GM19372 (cell line): ENCODE measurements at regions not wholly inside any gene's neighbourhood (a gene's known extent, or its start where the extent isn't known, plus 50 kb on each side); places are given as distances from the start of the nearest gene placed in this dataset.
"Not testable (repeated sequence)": the region's sequence is repeated elsewhere in the genome, so short reads cannot be mapped to it uniquely, and the experiment has no call there.

ENCODE experiments used
- ATAC-seq: cut with Tn5 transposase; IDR thresholded peaks from one replicate; pipeline ENCODE4 v1.9.1; 2021; ENCODE audit warnings: mild to moderate bottlenecking, low read depth, moderate library complexity; ENCODE audit not compliant: unreplicated experiment

GRCh38 chr7:113336838-113337237 is 218.5 kb upstream of the SMIM30 start:
- ATAC-seq = not testable (repeated sequence)

DNA sequence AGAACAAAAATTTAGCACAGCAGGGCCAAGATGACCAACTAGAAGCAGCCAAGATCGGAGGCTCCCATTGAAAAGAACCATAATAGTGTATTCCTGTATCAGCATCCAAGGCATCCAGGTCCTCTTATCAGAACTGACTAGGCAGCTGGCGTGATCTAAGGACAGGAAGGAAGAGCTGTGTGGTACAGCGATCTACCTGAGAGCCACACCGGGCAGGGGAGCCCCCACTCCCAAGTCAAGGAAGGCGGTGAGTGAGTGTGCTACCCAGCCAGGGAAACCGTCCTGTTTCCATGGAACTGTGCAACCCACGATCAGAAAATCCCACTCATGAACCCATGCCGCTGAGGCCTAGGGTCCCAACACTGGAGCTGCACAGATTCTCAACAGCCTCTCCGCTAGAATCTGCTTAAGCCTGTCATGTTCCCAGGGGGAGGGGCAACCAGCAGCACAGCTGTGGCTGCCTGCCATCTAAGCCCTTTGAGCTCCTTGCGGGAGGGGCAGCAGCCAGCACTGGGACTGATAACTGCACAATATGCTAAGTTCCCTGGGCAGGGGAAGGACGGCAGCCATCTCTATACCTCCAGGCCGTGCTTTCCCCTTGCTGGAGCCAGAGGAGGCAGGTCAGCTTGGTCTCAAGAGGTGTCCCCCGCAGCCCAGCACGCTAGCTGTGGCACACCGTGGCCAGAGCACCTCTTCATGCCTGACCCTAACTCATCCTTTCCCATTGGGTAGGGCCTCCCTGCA is 213.0 kb upstream of the SMIM30 start:
- no peak for ATAC-seq

GRCh38 chr7:113321201-113321600 is 202.8 kb upstream of the SMIM30 start:
- no peak for ATAC-seq

DNA sequence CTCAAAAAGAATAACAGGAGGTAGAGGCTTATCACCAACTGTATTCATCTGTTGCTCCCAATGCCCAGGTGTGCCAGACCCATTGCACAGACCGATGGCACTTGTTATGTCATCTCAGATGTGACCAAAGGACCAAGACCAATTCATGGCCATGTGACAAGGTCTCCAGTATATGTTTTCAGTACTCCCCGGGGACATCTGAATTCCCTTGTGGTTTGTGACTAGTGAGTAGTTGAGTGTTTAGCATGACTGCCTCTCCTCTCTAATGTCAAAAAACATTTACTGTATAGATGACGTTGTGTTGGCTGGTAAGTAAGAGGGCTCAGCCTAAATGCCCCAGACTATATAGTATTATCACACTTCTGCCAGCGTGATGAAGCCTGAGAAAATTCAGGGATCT is 202.1 kb upstream of the SMIM30 start:
- ATAC-seq = no peak

DNA sequence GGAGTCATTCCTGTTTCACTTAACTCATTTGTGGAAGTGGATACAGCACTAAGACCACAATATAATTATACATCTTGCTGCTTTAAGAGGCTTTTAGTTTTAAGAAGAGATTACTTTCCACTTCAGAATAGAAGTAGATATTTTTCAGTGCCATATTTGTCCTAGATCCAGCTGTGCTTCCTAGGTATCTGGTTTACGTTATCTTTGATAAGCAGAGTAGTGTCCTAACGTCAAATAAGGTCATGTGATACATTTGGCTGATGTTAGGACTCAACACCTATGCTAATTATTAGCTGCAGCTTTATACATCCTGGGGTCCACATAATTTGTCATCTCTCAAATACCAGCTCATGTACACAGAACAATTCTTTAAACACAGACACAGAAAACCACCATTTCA is 196.2 kb upstream of the SMIM30 start:
- ATAC-seq = no peak

- ATAC-seq = no peak
Measured at GRCh38 chr7:113308399-113308798, 190.0 kb upstream of the SMIM30 start.

- ATAC-seq = no peak
Measured at GRCh38 chr7:113307147-113307546, 188.8 kb upstream of the SMIM30 start.

GRCh38 chr7:113306302-113306701 is 187.9 kb upstream of the SMIM30 start:
- no peak for ATAC-seq

DNA sequence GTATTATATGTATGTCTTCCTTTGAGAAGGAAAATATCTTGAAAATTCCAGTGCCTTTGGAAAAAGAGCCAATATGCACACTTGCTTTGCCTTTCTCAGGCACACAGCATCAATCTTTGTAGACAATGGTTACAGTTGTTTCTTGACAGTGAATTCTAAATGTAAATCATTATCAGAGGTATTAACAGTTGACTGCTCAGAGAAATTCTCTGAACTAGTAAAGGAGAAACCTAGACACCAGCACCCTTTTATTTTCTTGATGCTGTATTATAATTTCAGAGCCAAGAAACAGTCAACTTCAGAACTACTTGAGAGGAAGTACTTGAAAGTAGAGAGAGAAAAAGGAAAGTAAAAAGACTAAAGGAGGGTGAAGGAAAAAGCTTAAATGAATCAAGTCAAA is 185.8 kb upstream of the SMIM30 start:
- ATAC-seq = no peak

- not testable (repeated sequence) for ATAC-seq
Measured at GRCh38 chr7:113303388-113303787, 185.0 kb upstream of the SMIM30 start.

DNA sequence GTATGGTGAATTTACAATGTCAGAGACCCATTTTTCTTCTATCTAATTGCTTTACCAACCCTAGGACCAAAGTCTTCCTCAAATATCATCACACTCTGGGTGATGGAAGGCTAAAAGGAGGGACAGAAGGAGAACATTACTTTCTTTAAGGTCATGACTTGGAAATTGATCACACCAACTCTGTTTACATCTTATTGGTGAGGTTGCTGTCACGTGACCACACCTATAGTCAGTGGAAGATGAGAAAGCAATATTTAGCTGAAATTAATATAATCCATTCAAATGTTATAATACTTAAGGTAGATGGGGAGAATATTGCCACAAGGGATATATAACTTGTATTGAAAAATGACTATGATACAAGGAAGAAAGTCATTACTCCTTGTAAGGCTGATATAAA is 183.6 kb upstream of the SMIM30 start:
- no peak for ATAC-seq

DNA sequence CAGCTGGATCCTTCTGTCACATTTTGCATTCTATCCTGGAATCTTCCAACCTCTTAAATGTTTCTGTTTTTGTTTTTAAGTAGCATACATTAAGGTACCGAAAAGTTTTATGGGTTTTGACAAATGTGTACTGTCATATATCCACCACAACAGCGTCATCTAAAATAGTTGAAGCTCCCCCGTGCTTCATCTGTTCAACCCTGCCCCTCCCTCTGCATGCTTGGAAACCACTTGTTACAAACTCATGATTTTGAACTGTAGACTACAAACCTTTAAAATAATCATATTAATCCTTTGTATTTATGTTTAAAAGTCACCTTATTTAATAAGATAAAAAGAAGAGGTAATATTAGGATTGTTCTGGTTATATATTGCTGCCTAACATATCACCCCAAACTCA is 182.8 kb upstream of the SMIM30 start:
- ATAC-seq = no peak

DNA sequence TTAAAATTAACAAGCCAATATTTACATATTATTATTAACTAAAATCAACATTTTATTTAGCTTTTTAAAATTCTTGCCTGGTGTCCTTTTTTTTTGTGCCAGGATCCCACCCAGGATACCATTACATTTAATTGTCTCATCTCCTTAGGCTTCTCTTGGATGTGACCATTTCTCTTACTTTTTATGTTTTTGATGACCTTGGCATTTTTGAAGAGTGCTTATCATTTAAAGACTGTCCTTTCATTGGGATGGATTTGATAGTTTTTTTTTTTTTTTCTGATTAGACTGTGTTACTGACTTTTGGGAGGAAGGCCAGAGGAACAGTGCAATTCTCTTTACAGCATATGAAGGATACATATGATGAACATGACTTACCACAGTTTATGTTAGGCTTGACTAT is 181.4 kb upstream of the SMIM30 start:
- no peak for ATAC-seq

- ATAC-seq = no peak
Measured at GRCh38 chr7:113298501-113298900, 180.1 kb upstream of the SMIM30 start.

- ATAC-seq = no peak
Measured at GRCh38 chr7:113294750-113295149, 176.4 kb upstream of the SMIM30 start.

DNA sequence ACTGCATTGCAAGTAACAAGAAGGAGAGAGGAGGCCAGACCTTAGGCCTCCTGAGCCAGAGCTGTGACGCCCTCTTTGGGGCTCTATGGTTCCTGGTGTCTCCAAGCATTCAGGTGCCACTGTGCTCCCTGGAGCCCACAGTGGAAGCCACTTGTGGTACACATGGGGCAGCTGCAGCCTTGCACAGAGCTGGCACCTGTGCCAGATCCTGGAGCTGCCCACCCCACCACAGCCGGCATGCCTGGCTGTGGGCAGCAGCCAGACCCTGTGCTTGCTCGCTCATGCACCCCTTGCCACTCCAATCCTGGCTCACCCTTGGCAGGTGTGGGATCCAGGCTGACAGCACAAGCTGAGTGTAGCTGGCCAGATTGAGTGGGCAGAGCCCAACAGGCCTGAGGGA is 173.8 kb upstream of the SMIM30 start:
- no peak for ATAC-seq

DNA sequence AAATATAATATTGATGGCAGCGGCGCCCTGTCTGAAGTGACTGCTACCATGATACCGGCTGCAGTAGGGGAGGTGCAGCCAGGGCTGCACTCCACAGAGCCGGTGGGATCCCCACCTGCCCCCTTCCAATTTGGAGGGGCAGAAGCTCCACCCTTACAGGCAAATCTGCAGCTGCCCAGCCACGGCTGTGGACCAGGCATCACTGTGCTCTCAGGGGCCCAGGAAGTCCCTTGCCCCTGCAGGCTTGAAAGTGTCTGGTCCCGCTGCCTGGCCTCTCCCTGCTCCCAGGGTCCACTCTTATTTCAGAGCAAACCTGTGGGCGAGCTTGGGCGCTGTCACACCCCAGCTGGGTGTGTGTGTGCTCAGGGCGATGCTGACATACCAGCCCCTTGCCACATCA is 172.7 kb upstream of the SMIM30 start:
- no peak for ATAC-seq

DNA sequence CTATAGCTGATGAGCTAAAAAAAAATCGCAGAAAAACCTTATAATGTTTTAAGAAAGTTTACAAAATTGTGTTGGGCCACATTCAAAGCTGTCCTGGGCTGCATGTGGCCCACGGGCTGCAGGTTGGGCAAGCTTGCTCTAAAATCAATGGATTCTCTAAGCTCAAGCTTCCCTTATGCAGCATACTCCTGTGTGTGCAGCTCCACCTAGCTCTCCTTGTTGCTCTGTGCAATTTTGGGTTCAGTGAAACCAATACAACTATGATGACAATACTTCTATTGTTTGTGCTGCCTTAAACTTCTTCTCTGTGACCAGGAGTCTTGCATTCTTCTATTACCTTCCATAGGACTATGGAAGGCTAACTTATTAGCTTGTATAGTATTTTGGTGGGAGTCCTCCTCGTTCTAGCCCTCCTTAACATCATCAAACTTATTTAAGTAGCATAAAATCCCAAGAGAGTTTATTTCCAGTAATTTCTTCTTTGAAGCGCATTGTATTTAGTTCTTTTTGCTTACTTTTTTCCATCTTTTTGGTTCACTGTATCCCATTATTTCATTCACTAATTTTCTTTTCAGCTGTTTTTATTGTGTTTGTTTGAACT is 170.9 kb upstream of the SMIM30 start:
- ATAC-seq = peak; percentile 66

DNA sequence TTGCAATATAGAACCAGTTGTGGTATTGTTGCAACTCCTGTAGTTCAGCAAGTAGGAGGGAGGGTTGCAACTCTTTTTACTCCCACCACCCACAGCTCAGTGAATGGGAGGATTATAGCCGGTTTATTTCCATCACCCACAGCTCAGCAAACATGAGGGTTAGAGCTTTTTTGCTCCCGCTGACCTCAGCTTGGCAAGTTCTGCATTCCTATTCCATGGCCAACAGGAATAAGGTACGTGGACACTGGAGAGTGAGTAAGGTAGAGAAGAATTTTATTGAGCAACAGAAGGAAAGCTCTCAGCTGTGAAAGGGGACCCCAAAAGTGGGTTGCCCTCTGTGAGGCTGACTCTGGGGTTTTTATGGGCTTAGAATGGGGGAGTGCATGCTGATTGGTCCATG is 167.1 kb upstream of the SMIM30 start:
- ATAC-seq = no peak

- no peak for ATAC-seq
Measured at GRCh38 chr7:113283861-113284260, 165.5 kb upstream of the SMIM30 start.

DNA sequence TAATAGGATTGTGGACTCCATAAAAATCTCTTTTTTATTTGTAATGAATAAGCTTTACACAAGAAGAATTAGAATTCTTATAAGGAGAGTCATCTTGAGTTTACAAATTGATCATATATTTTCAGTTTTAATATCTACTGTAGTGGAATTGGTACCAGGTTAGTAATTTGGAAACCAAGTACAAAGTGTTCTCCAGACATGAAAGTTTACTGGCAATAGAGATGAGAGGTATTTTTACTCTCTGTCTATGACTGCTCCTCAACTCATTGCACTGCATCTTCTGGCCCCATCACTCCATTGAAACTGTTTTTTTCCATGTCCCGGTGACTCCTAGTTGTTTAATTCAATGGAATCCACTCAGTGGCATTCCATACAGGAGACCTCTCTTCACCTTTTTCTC is 164.5 kb upstream of the SMIM30 start:
- ATAC-seq = no peak

- no peak for ATAC-seq
Measured at GRCh38 chr7:113281223-113281622, 162.9 kb upstream of the SMIM30 start.
